Heart right ventricle (tissue), 16 donors: ENCODE measurements at regions not wholly inside any gene's neighbourhood (a gene's known extent, or its start where the extent isn't known, plus 50 kb on each side); places are given as distances from the start of the nearest gene placed in this dataset.

Experiments
- ATAC-seq, 8 donors: fragments of 200-7000 bp; cut with Tn5 transposase; one replicate each; pipeline ENCODE4 v1.9.1; 2020; ENCODE audit warnings: mild to moderate bottlenecking in 8 of 8, moderate library complexity in 8 of 8, moderate number of reproducible peaks in 1 of 8
- DNase-seq, 2 donors: peaks; one replicate each; pipeline ENCODE4 v3.0.0-alpha.2; 2020
- H3K27ac ChIP-seq, 10 donors: fragments of 200-600 bp; sonication (generic) in 2 of 10; one replicate each; pipeline versions ENCODE4 v1.5.0 to v1.8.0; 2020 to 2022; ENCODE audit warnings: mild to moderate bottlenecking in 3 of 10
- H3K27me3 ChIP-seq, 7 donors: fragments of 200-600 bp; one replicate each; pipeline ENCODE4 v1.8.0; 2021 to 2022; ENCODE audit warnings: mild to moderate bottlenecking in 2 of 7
- H3K36me3 ChIP-seq, 9 donors: fragments of 200-600 bp; sonication (generic) in 1 of 9; one replicate each; pipeline versions ENCODE4 v1.5.0 to v1.8.0; 2020 to 2022; ENCODE audit warnings: mild to moderate bottlenecking in 2 of 9
- H3K4me1 ChIP-seq, 9 donors: fragments of 200-600 bp; sonication (generic) in 1 of 9; one replicate each; pipeline versions ENCODE4 v1.5.0 to v1.8.0; 2020 to 2022; ENCODE audit warnings: mild to moderate bottlenecking in 4 of 9
- H3K4me3 ChIP-seq, 10 donors: fragments of 200-600 bp; sonication (generic) in 2 of 10; one replicate each; pipeline versions ENCODE4 v1.5.0 to v1.8.0; 2020 to 2022; ENCODE audit warnings: mild to moderate bottlenecking in 7 of 10, moderate library complexity in 2 of 10
- H3K9me3 ChIP-seq, 11 donors: fragments of 200-600 bp in 10 of 11; sonication (generic) in 2 of 11; one replicate each; pipeline versions ENCODE4 v1.5.0 to v1.8.0; 2013 to 2022; ENCODE audit warnings: mild to moderate bottlenecking in 2 of 11, control low read depth in 1 of 11, moderate library complexity in 1 of 11
- CTCF ChIP-seq, 9 donors: fragments of 200-600 bp; sonication (generic) in 2 of 9; IDR thresholded peaks; one replicate each; pipeline versions ENCODE4 v1.5.0 to v1.8.0; 2021 to 2022; ENCODE audit warnings: antibody characterized with exemption in 9 of 9, mild to moderate bottlenecking in 5 of 9, moderate library complexity in 1 of 9
- WGBS, 2 donors: extraction: QIAGEN DNeasy Blood & Tissue Kit; methylation state at CpG; one replicate each; pipeline ENCODE4 v1.1.7; 2013; ENCODE audit warnings: inconsistent platforms in 1 of 2; 5-methylcytosine and 5-hydroxymethylcytosine counted together
- intact Hi-C, 10 donors: fragments of 100-400 bp; cut with DNase I; formaldehyde crosslinking; loops; one replicate each; pipeline versions ENCODE4 v1.11.1 to v1.14.2; 2022
- donor health status: Arrhythmogenic right ventricular cardiomyopathy.
- donor health status: ischemic (EF 13 %, LVEDD 7.1; RV severe dilation, severe dysfunction).
- donor health status: healthy with polysubstance abuse.
- donor health status: DM: no; HTN: yes; CAD: no.
- donor health status: DM: no; HTN: no; CAD: no.
- donor health status: ischemic (EF 25% LVEDD 6.9; RV normal size, moderate dysfunction).
- donor health status: ischemic (EF 25% LVEDD 5.7; RV mildly dilated, moderate dysfunction).
- donor health status: healthy.
- donor health status: DM: yes; HTN: yes; CAD: no.
- donor health status: Ischemic cardiomyopathy.
- donor health status: ischemic (EF 35%, LVEDD 5.7; RV mildly dilated, moderate dysfunction).
- donor health status: nonischemic (EF 11% LVEDD 7.7; RV severe dilation, severe dysfunction).
- donor health status: DM: yes; HTN: yes; CAD: no.
- donor health status: PGD.
- donor health status: ischemic (EF 29% LVEDD 5.4; RV normal size, mild dysfunction).
- donor health status: nonischemic (EF 23%, LVEDD 6.1; RV moderate dilation, normal function).

GRCh38 chr3:72641072-72641471 is 207.2 kb downstream of the SHQ1 start:
- Histone ChIP-seq H3K4me1 (peaks cover 0 to 11% (median 0%) of the 10 kb centered on the region in 9 donors), H3K9me3 (peaks cover 0 to 4% (median 0%) of the 10 kb centered on the region in 11 donors), H3K27me3 (peaks cover 0 to 9% (median 0%) of the 10 kb centered on the region in 7 donors), H3K4me3 (no peak overlapping the region), H3K27ac (no peak overlapping the region), H3K36me3 (no peaks in the 10 kb centered on the region)
- 93% methylated on average over 4 of the region's 4 CpGs for WGBS, 2 donors
- TF ChIP-seq CTCF (IDR thresholded peaks at IDR 0.05): no peak
- intact Hi-C loops: no loop called here
- ATAC-seq (no peak), DNase-seq (no peak)

GRCh38 chr3:72636969-72637597 is 211.2 kb downstream of the SHQ1 start:
- H3K4me3 ChIP-seq: no peak overlapping the region
- ATAC-seq (no peak), DNase-seq (no peak)
- no peak overlapping the region for H3K27ac ChIP-seq
- intact Hi-C loops: no loop called here
- H3K27me3 ChIP-seq: peaks cover 0 to 8% (median 0%) of the 10 kb centered on the region in 7 donors
- peaks cover 0 to 11% (median 0%) of the 10 kb centered on the region in 9 donors for H3K4me1 ChIP-seq
- 55 to 63% methylated on average over 8 of the region's 8 CpGs for WGBS, 2 donors
- no peak for TF ChIP-seq CTCF (IDR thresholded peaks at IDR 0.05)
- no peaks in the 10 kb centered on the region for H3K9me3 ChIP-seq
- no peaks in the 10 kb centered on the region for H3K36me3 ChIP-seq

DNA sequence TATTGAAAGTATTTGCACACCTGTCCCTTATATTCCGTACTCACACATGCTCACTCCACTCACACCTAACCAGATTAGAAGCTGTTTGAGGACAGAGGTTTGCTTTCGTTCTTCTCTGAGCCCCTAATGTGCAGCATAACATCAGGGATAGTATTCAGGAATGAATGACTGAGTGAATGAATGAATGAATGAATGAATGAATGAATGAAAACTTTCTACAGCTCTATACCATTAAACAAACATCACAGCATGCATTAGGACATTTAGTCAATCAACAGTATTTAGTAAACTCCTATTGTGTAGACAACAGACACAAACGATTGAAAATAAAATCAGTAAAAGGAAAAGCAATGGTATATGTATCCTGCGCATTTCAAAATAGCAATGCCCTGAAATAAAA is 212.7 kb downstream of the SHQ1 start:
- ATAC-seq: no peak
- H3K27ac ChIP-seq: no peak overlapping the region
- peaks cover 0 to 8% (median 0%) of the 10 kb centered on the region in 7 donors for H3K27me3 ChIP-seq
- H3K9me3 ChIP-seq: no peaks in the 10 kb centered on the region
- TF ChIP-seq CTCF (IDR thresholded peaks at IDR 0.05): no peak
- no peak for DNase-seq
- intact Hi-C loops: no loop called here
- no peaks in the 10 kb centered on the region for H3K36me3 ChIP-seq
- 93 to 94% methylated on average over 4 of the region's 4 CpGs for WGBS, 2 donors
- no peak overlapping the region for H3K4me3 ChIP-seq
- peaks cover 0 to 13% (median 0%) of the 10 kb centered on the region in 9 donors for H3K4me1 ChIP-seq

- H3K27ac ChIP-seq: no peak overlapping the region
- intact Hi-C loops: no loop called here
- peaks cover 0 to 8% (median 0%) of the 10 kb centered on the region in 7 donors for H3K27me3 ChIP-seq
- no peak overlapping the region for H3K4me3 ChIP-seq
- no peaks in the 10 kb centered on the region for H3K36me3 ChIP-seq
- WGBS, 2 donors: 97% methylated on average over 2 of the region's 2 CpGs
- H3K4me1 ChIP-seq: peaks cover 0 to 28% (median 0%) of the 10 kb centered on the region in 9 donors
- no peaks in the 10 kb centered on the region for H3K9me3 ChIP-seq
- no peak for TF ChIP-seq CTCF (IDR thresholded peaks at IDR 0.05)
- ATAC-seq (no peak), DNase-seq (no peak)
These were observed 214.1 kb downstream of the SHQ1 start for GRCh38 chr3:72634128-72634527.
